Liver (tissue), 8 donors: ENCODE measurements at regions not wholly inside any gene's neighbourhood (a gene's known extent, or its start where the extent isn't known, plus 50 kb on each side); places are given as distances from the start of the nearest gene placed in this dataset.

Source experiments
- DNase-seq: peaks from one replicate; pipeline ENCODE4 v3.0.0-alpha.2; 2017; ENCODE audit warnings: low spot score
- H3K27ac ChIP-seq, 2 donors: one replicate each; pipeline ENCODE4 v1.7.0; 2013; ENCODE audit warnings: inconsistent platforms in 2 of 2, low read length in 2 of 2, control low read depth in 1 of 2, low read depth in 1 of 2, mild to moderate bottlenecking in 1 of 2
- H3K27me3 ChIP-seq, 4 donors: one replicate each; pipeline versions ENCODE4 v1.6.1 to v1.7.0; 2013; ENCODE audit warnings: low read length in 3 of 4, inconsistent platforms in 1 of 4, mild to moderate bottlenecking in 1 of 4, moderate library complexity in 1 of 4; ENCODE audit not compliant: control insufficient read depth in 4 of 4, insufficient read depth in 4 of 4
- H3K36me3 ChIP-seq, 4 donors: one replicate each; pipeline versions ENCODE4 v1.6.1 to v1.7.0; 2013; ENCODE audit warnings: low read length in 3 of 4, mild to moderate bottlenecking in 3 of 4, low read depth in 1 of 4, moderate library complexity in 1 of 4; ENCODE audit not compliant: control insufficient read depth in 4 of 4, insufficient read depth in 3 of 4
- H3K4me1 ChIP-seq, 4 donors: one replicate each; pipeline versions ENCODE4 v1.6.1 to v1.7.0; 2013; ENCODE audit warnings: low read length in 3 of 4, mild to moderate bottlenecking in 3 of 4, moderate library complexity in 1 of 4; ENCODE audit not compliant: control insufficient read depth in 4 of 4, insufficient read depth in 4 of 4
- H3K4me3 ChIP-seq, 3 donors: one replicate each; pipeline versions ENCODE4 v1.6.1 to v1.7.0; 2013; ENCODE audit warnings: low read length in 3 of 3, control low read depth in 1 of 3, low read depth in 1 of 3, mild to moderate bottlenecking in 1 of 3
- H3K9ac ChIP-seq, 2 donors: one replicate each; pipeline ENCODE4 v1.7.0; 2013; ENCODE audit warnings: low read length in 2 of 2, mild to moderate bottlenecking in 2 of 2, moderate library complexity in 2 of 2, control low read depth in 1 of 2, low read depth in 1 of 2
- H3K9me3 ChIP-seq, 4 donors: one replicate each; pipeline versions ENCODE4 v1.6.1 to v1.7.0; 2013; ENCODE audit warnings: low read length in 3 of 4; ENCODE audit not compliant: control insufficient read depth in 4 of 4
- EGR1 ChIP-seq, 2 donors: IDR thresholded peaks; 2 replicates each; pipeline ENCODE4 v1.6.1; 2016 to 2018; ENCODE audit warnings: antibody characterized with exemption in 2 of 2, low read depth in 2 of 2
- FOXA1 ChIP-seq: IDR thresholded peaks from 2 replicates; pipeline ENCODE4 v1.6.1; 2016; ENCODE audit warnings: antibody characterized with exemption
- HNF4A ChIP-seq, 2 donors: conservative IDR thresholded peaks; 2 replicates each; pipeline ENCODE4 v1.6.1; 2016; ENCODE audit warnings: antibody characterized with exemption in 2 of 2, mild to moderate bottlenecking in 2 of 2
- HNF4G ChIP-seq: IDR thresholded peaks from 2 replicates; pipeline ENCODE4 v1.6.1; 2016; ENCODE audit warnings: antibody characterized with exemption
- JUND ChIP-seq, 2 donors: IDR thresholded peaks; 2 replicates each; pipeline ENCODE4 v1.6.1; 2016; ENCODE audit warnings: antibody characterized with exemption in 2 of 2
- NR2F2 ChIP-seq: IDR thresholded peaks from 2 replicates; pipeline ENCODE4 v1.6.1; 2016; ENCODE audit warnings: antibody characterized with exemption
- RAD21 ChIP-seq, 2 donors: IDR thresholded peaks; 2 replicates each; pipeline ENCODE4 v1.6.1; 2016; ENCODE audit warnings: antibody characterized with exemption in 2 of 2, mild to moderate bottlenecking in 2 of 2
- RXRA ChIP-seq, 2 donors: IDR thresholded peaks; 2 replicates each; pipeline ENCODE4 v1.6.1; 2017 to 2018; ENCODE audit warnings: antibody characterized with exemption in 2 of 2, mild to moderate bottlenecking in 1 of 2
- SP1 ChIP-seq: IDR thresholded peaks from 2 replicates; pipeline ENCODE4 v1.6.1; 2018; ENCODE audit warnings: antibody characterized with exemption, mild to moderate bottlenecking
- WGBS: extraction: QIAGEN DNeasy Blood & Tissue Kit; methylation state at CpG from one replicate; pipeline ENCODE4 v1.1.7; 2013; 5-methylcytosine and 5-hydroxymethylcytosine counted together
- TF ChIP-seq, protein P1 (sequence below): IDR thresholded peaks from 2 replicates; pipeline ENCODE4 v1.6.1; 2016; ENCODE audit warnings: antibody characterized with exemption
- TF ChIP-seq, protein P2 (sequence below): IDR thresholded peaks from 2 replicates; pipeline ENCODE4 v1.6.1; 2016; ENCODE audit warnings: antibody characterized with exemption
- TF ChIP-seq, protein P3 (sequence below): IDR thresholded peaks from 2 replicates; pipeline ENCODE4 v1.6.1; 2016; ENCODE audit warnings: antibody characterized with exemption
- TF ChIP-seq, protein P4 (sequence below): IDR thresholded peaks from 2 replicates; pipeline ENCODE4 v1.6.1; 2016; ENCODE audit warnings: antibody characterized with exemption, mild to moderate bottlenecking
- TF ChIP-seq, protein P5 (sequence below): fragments of 150-350 bp; IDR thresholded peaks from 2 replicates; pipeline ENCODE4 v1.5.1; 2017; ENCODE audit warnings: improper control_type of control experiment, low read depth, low read length; ENCODE audit not compliant: missing input control
- donor health status: healthy.
- donor health status: healthy.
- donor health status: healthy.
- donor health status: healthy.
- donor health status: healthy.

DNA sequence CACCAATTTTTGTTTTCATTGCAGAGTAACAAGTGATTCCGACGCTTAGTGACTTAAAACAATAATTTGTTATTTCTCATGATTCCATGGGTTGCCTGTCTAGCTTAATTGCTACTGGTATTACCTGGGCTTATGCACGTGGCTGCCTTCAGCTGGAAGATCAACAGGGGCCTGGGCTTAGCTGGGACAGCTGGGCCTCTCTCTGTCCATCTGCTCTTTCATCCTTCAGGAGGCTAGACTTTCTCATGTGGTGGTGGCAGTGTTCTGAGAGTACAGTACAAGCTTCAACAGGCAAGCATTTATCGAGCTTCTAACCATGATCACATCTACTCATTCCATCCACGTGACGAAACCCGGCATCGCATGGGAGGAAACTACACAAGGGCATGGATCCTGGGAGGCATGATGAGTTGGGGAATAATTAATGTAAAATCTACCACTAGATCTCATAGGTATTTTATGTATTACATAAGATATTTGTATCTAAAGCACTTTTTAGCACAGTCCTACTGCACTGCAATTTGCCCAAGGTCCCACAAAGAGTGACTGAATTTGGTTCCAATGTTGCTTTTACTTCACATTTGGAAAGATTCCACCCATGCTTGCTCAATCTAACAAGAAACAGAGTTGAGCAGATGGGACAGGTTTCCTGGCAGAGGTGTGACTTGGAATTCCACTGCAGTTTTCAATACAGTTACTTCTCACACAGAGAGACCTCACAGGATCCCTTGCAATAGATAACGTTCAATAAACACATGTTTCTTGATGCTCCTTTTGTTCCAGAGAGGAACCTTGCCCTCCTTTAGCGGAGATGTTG is 153.1 kb upstream of the FRMD6 start:
- Histone ChIP-seq H3K27me3 (no peaks in the 10 kb centered on the region), H3K9me3 (no peaks in the 10 kb centered on the region), H3K36me3 (no peaks in the 10 kb centered on the region), H3K4me3 (no peak overlapping the region), H3K9ac (no peak overlapping the region), H3K27ac (no peak overlapping the region), H3K4me1 (peaks cover 2 to 10% (median 5%) of the 10 kb centered on the region in 4 donors)
- 83% methylated on average over 10 of the region's 10 CpGs for WGBS
- TF ChIP-seq RAD21 (IDR thresholded peaks at IDR 0.05) (peak; percentile 37 to 59), EGR1 (IDR thresholded peaks at IDR 0.05; ENCODE audit: low read depth in 2 of 2) (peak in 1 of 2 donors; percentile 51), HNF4A (conservative IDR thresholded peaks at IDR 0.05) (peak; percentile 55 to 69), NR2F2 (no peak), HNF4G (peak; percentile 9), RXRA (IDR thresholded peaks at IDR 0.05) (peak in 1 of 2 donors; percentile 71), JUND (IDR thresholded peaks at IDR 0.05) (peak in 1 of 2 donors; percentile 41), FOXA1 (no peak), SP1 (no peak)
- TF ChIP-seq, protein P1, sequence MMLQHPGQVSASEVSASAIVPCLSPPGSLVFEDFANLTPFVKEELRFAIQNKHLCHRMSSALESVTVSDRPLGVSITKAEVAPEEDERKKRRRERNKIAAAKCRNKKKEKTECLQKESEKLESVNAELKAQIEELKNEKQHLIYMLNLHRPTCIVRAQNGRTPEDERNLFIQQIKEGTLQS = no peak
- TF ChIP-seq, protein P2, sequence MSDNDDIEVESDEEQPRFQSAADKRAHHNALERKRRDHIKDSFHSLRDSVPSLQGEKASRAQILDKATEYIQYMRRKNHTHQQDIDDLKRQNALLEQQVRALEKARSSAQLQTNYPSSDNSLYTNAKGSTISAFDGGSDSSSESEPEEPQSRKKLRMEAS = peak; percentile 79
- TF ChIP-seq, protein P3, sequence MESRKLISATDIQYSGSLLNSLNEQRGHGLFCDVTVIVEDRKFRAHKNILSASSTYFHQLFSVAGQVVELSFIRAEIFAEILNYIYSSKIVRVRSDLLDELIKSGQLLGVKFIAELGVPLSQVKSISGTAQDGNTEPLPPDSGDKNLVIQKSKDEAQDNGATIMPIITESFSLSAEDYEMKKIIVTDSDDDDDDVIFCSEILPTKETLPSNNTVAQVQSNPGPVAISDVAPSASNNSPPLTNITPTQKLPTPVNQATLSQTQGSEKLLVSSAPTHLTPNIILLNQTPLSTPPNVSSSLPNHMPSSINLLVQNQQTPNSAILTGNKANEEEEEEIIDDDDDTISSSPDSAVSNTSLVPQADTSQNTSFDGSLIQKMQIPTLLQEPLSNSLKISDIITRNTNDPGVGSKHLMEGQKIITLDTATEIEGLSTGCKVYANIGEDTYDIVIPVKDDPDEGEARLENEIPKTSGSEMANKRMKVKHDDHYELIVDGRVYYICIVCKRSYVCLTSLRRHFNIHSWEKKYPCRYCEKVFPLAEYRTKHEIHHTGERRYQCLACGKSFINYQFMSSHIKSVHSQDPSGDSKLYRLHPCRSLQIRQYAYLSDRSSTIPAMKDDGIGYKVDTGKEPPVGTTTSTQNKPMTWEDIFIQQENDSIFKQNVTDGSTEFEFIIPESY = peak; percentile 60
- DNase-seq = no peak

DNA sequence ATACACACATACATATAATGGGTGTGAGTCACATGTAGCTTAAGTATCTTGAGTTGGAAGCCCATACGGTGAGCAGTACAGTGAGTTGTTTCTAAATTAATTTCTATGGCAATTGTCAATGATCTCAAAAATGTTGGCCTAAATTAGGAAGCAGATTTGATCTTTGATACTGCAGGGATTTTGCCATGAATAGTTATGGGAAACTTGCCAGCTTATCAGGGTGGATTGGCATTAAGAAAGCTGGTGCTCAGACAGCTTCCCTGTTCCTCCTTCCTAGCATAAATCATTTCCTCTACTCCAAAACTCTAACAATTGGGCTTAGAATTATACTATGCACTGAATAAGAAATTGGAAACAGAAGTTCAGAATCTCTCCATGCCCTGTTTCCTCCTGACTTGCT is 150.9 kb upstream of the FRMD6 start:
- Histone ChIP-seq H3K4me1 (peaks cover 2 to 10% (median 5%) of the 10 kb centered on the region in 4 donors), H3K9me3 (peaks cover 0 to 4% (median 0%) of the 10 kb centered on the region in 4 donors), H3K27ac (no peak overlapping the region), H3K27me3 (no peaks in the 10 kb centered on the region), H3K4me3 (no peak overlapping the region), H3K36me3 (no peaks in the 10 kb centered on the region), H3K9ac (no peak overlapping the region)
- TF ChIP-seq, protein P1 = no peak
- TF ChIP-seq FOXA1 (no peak), SP1 (no peak)
- TF ChIP-seq, protein P4, sequence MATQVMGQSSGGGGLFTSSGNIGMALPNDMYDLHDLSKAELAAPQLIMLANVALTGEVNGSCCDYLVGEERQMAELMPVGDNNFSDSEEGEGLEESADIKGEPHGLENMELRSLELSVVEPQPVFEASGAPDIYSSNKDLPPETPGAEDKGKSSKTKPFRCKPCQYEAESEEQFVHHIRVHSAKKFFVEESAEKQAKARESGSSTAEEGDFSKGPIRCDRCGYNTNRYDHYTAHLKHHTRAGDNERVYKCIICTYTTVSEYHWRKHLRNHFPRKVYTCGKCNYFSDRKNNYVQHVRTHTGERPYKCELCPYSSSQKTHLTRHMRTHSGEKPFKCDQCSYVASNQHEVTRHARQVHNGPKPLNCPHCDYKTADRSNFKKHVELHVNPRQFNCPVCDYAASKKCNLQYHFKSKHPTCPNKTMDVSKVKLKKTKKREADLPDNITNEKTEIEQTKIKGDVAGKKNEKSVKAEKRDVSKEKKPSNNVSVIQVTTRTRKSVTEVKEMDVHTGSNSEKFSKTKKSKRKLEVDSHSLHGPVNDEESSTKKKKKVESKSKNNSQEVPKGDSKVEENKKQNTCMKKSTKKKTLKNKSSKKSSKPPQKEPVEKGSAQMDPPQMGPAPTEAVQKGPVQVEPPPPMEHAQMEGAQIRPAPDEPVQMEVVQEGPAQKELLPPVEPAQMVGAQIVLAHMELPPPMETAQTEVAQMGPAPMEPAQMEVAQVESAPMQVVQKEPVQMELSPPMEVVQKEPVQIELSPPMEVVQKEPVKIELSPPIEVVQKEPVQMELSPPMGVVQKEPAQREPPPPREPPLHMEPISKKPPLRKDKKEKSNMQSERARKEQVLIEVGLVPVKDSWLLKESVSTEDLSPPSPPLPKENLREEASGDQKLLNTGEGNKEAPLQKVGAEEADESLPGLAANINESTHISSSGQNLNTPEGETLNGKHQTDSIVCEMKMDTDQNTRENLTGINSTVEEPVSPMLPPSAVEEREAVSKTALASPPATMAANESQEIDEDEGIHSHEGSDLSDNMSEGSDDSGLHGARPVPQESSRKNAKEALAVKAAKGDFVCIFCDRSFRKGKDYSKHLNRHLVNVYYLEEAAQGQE = no peak
- TF ChIP-seq, protein P5, sequence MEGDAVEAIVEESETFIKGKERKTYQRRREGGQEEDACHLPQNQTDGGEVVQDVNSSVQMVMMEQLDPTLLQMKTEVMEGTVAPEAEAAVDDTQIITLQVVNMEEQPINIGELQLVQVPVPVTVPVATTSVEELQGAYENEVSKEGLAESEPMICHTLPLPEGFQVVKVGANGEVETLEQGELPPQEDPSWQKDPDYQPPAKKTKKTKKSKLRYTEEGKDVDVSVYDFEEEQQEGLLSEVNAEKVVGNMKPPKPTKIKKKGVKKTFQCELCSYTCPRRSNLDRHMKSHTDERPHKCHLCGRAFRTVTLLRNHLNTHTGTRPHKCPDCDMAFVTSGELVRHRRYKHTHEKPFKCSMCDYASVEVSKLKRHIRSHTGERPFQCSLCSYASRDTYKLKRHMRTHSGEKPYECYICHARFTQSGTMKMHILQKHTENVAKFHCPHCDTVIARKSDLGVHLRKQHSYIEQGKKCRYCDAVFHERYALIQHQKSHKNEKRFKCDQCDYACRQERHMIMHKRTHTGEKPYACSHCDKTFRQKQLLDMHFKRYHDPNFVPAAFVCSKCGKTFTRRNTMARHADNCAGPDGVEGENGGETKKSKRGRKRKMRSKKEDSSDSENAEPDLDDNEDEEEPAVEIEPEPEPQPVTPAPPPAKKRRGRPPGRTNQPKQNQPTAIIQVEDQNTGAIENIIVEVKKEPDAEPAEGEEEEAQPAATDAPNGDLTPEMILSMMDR = no peak
- no peak for DNase-seq
- 71% methylated on average over 1 of the region's 1 CpG for WGBS
